NCI-H526 treated with DMSO at 0.1 percent for 48 hours (cell line): ENCODE measurements at regions not wholly inside any gene's neighbourhood (a gene's known extent, or its start where the extent isn't known, plus 50 kb on each side); places are given as distances from the start of the nearest gene placed in this dataset.

Experiments used
- DNase-seq: peaks from one replicate; lab custom pipeline; 2025; lab: John Stamatoyannopoulos, UW

DNA sequence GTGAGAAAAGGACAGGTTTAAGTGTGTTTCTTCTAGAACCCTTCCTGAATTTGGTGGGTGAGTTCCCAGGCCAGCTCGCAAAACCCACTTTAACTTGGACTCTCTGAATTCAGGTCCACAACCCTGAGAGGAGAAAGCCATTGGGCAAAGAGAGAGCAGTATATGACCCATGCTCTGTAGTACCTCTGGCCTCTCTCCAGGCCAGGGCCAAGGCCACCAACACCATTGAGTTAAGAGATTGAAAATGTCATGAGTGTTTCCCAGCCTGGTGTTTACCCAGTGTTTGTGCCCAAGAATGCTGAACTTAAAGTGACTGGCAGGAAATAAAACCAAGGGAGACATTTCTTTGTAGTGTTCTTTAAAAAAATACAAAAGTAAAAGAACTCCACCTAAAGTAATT, 410.4 kb upstream of the CDH5 start:
- no peak for DNase-seq

DNA sequence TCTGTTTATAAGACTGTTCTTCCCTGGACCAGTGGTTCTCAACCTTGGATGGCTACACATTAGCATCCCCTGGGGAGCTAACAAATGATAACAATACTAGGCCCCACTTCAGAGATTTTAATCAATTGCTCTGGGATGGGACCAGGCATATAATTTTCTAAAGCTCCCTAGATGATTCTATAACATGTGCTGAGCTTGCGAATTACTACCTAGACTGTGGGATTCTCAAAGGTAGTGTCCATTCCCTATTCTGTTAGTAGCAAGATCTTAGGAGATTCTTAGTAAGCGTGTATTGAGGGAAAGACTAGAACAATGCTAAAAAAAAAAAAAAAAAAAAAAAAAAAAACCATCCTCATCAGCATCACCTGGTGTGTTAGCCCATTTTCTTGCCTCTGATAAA, 412.0 kb upstream of the CDH5 start:
- no peak for DNase-seq

GRCh38 chr16:65950211-65950610, 416.3 kb upstream of the CDH5 start:
- DNase-seq: no peak

DNA sequence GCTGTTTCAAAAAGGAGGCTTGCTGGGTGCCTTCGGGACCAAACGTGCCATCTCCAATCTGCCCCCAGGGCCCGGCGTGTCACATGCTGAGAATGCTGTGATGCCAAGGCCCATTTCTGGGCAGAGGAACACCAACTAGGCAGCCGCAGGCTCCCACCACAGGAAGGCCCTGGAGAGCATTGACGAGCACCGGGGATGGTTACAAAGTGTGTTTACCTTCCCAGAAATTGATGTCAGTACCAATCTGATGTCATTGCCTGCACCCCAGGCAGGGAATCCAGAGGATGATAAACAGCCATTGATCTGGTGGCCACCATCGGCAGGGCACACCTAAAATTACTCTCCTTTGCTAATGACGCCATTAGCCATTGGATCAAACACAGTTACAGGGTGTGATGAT, 418.1 kb upstream of the CDH5 start:
- DNase-seq: no peak

DNA sequence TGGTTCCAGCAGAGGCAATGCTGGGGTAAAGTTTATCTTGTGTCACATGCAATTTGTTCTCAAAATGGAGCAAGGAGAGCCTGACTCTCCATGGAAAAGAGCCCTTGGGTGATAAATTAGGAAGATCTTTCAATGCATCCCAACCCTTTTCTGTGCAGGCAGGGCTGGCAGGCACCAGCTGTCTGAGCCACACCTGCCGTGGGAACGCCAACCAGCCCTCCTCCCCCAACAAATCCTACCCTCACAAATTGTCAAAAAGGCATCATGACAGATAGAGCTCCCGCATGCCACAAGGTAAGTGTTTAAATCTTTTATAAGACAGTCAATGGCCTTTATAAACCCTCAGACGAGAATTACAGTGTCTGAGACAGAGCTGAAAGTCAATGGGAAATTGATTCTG, 418.5 kb upstream of the CDH5 start:
- DNase-seq: no peak

DNA sequence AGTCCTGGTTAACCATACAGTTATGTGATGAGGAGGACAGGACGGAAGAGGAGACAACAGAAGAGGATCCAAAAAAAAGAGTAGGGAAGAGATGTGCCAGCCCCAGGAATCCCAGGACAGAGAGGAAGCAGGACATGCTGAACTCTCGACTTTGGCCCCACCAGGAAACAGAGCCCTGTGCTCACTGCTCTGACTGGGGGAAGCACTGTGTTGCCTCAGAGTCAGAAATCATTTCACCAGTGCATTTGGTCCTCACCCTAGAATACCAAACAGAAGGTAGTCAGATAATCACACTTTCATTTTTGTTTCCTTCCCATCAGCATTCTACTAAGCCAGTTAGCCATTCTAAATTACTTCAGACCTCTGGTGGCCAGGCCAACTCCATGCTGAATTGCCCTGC, 421.0 kb upstream of the CDH5 start:
- no peak for DNase-seq

DNA sequence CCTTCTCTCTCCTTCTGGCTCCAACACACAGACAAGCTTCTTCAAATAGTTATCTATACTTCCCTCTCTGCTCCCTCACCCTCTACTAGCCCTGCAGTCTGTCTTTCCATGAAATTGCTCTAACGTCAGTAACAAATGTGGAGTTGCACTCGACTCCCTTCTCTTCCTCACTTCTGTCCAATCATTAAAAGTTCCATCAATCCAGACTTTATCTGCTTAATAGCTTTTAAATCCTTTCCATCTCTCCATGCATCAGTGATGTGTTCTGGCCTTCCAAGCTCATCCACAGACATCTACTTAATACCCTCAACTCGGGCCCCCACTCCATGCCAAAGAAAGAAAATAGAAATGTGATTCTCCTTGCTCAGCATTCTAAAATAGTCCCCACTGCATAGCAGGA, 422.1 kb upstream of the CDH5 start:
- DNase-seq: no peak

- no peak for DNase-seq
Observed at GRCh38 chr16:65940711-65941110, 425.8 kb upstream of the CDH5 start.

DNA sequence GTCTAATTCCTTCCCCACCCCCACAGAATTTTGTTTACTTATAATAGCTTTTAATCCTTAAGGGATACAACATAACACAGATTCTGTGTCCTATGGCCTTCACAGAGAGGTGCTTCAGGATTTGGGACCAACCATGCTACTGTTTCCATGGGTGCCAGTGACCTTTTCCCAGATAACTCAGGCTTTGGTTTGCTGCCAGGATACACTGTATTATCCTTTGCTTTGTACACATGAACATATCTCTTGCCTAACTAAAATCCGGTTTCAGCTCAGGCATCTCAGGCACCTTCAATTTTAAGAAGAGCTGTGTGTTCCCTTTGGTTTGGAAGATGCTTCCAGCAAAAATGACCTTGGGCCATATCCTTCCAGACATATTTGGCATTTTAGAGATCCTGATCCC, 428.4 kb upstream of the CDH5 start:
- no peak for DNase-seq

DNA sequence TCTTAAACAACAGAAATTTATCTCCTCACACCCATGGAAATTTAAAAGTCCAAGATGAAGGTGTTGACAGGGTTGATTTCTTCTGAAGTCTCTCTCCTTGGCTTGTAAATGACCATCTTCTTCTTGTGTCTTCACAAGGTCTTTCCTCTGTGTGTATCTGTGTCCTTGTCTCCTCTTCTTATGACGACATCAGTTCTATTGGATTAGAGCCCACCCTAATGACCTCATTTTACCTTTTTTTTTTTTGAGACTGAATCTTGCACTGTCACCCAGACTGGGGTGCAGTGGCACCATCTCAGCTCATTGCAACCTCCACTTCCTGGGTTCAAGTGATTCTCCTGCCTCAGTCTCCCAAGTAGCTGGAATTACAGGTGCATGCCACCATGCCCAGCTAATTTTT, 429.0 kb upstream of the CDH5 start:
- no peak for DNase-seq

DNA sequence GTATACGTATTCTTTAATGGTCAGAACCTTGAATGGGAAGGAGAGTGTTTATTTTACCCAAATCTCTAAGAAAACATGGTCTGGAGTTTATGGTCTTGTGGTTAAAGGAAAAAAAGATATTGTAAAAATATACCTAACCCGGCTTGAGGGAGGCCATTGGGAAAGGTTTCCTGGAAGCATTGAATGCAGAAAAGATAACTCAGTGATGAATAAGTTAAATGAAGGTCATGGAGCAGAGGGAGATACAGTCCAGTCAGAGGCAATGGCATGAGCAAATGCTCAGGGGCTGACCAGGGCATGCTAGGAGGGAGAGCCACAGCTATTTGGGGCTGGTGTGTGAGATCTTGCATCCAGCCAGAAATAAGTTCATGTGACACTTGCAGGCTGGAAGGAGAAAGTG, 430.4 kb upstream of the CDH5 start:
- DNase-seq: no peak

DNA sequence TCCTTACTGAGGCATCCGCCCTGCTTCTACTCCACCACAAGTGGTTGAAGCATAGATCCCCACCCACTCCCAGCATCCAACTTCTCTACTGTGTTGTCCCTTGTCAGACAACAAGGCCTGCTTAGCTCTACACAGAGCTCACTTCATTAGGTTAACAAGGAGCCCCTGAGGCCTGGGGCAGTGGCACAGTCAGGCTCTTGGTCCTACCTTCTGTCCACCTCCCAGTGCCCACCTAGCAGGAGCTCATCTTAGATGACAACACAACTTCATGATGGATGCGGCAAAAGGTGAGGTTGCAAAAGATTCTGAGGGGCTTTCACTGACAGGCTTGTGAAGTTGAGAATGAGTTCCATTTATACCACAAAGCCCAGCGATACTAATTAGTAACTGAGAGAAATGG, 432.0 kb upstream of the CDH5 start:
- DNase-seq: no peak

DNA sequence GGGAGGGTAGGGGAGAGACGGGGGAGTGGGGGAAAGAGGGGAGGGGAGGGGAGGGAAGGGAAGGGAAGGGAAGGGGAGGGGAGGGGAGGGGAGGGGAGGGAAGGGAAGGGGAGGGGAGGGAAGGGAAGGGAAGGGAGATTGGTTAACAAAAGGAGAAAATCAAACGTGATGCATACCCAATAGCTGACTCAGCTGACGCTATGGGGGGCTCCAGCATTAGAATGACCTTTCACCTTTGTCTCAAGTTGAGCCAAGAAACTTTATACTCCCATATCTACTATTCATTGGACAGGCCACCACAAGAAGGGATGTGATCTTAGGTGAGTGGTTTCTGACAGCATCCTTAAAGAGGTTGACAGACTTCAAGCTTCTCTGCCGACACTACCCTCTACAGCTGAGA, 432.8 kb upstream of the CDH5 start:
- no peak for DNase-seq

DNA sequence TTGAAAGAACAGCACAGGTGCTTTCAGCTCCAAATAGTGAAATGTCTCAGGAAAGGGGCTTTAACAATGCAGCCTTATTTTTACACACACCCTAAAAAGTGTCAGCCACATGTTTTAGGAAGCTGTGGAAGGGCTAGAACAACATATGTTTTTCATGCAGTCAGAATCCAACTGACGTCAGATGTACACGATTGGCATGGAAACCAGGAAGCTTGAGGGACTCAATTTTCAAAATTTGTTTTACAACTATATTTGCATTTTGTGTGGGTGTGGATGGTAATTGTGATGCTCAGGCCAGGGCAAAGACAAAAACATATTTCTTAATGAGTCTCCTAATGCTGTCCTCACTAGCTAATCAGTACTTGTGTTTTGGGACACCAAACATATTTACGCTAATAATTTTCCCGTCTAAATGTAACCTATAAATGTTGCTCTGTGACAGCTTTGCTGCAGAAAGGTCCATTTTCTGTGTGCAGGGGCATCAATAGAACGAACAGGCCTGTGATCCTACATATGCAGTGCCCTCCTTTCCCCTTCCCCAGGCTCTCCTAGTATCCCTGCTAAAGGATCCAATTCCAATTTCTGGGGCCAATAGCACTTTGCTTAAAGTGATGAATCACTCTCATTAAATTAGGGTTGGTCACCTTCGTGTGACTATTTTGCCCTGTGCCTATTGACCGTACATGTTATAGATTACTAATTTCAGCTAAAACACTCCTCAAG, 434.0 kb upstream of the CDH5 start:
- no peak for DNase-seq

DNA sequence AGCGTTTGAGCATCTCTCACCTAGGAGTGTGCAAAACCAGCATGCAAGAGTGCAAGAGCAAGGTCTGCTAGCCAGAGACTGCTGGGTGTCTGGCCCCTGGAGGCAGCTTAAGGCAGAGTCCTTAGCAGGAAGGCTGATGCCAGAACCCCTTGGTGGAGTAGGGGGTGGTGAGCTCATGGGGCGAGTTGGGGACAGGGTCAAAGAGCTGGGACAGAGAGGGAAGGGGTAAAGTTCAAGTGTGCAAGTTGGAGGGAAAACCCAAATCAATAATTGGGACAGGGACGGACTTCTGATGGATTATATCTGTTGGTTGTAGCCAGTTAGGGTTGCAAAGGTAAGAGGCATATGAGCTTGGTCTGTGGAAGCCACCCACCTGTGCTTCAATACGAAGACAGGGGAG, 443.6 kb upstream of the CDH5 start:
- no peak for DNase-seq

DNA sequence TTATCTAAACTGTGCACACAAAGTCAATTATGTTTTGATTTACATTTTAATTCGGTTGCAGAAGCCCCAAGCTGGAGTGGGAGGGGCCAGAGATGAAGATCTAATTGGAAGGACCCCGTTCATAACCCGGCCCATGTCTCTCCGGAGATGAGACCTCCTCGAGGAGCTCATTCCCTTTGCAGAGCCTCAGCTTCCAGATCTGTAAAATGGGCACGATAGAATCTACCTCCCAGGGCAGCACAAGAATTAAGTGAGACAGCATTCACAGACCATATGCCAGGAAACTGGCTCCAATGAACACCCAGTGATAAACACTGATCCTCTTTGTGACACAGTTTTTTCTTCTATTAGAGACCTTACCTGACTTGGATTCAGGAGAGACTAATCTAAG, 446.5 kb upstream of the CDH5 start:
- no peak for DNase-seq

DNA sequence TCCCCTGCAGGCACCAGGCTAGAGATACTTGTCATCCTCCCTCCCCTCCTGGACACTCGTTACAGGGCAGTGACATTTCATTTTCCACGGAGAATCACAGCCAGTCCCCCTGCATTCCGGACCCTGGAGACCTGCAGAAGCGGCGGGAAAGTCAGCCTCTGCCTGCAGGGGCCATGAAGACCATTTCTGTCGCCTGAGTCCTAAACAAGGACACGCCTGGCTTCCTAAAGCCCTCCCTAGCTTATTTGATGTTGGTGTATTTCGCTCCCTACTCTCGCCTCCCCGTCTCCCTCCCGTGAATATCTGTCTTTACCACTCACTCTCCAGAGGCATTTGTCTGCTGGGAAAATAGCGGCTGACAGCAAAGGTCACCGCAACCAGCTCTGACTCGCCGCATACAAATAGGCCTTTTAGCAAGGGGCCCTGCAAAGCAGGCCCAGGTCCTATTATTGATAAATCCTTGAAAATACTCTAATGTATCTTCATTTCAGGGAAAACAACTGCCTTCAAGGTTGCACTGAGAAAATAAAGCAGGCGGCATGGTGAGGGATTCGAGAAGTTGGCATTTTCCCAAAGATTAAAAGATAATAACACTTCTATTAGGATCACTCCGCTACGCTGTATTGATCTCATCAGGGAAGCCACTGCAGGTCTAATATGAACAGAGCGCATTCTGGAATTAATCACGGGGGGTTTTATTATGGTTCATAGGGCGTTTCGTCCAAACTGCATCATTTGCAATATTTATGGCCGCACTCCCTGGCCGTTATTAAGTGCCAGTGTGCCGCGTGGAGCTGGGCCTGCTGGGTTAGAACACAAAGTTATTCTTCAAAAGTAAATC, 447.1 kb upstream of the CDH5 start:
- DNase-seq: no peak

- DNase-seq: no peak
Observed at GRCh38 chr16:65917466-65917865, 449.0 kb upstream of the CDH5 start.

DNA sequence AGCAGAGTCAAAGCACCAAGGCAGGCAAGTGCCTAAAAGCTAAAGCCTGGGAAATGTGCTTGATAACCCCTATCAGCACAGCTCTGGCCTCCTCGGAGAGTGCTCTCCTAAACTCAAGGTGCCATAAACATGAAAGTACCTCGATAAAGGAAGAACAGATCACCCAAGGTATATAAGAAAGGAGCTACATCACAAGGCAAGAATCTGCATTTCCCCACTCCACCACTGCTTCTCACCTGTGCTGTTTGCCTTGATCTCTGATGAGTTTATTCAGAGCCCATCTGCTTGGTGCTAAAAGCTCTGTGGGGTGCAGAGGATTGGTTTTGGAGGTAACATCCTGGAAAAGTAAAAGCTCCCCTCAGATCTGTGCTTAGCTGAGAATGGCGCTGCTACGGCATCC, 449.5 kb upstream of the CDH5 start:
- DNase-seq: no peak

DNA sequence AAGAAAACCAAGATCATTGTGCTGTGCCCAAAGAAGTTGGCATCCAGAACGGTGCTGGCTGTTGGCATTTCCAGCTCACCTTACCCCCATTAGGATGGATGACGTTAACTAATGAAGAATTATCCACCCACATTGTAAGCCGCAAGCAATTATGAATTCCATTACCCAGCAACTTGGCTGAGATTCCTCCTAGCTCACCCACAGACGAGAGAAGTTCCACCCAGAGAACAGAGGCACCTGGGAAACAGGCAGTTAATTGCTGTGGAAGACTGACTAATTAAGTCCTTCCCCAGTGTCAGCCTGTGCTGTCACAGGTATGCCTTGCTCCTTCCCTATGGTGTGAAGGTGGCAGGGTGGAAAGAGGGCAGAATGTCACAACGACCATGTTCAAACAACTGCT, 456.2 kb upstream of the CDH5 start:
- DNase-seq: no peak

DNA sequence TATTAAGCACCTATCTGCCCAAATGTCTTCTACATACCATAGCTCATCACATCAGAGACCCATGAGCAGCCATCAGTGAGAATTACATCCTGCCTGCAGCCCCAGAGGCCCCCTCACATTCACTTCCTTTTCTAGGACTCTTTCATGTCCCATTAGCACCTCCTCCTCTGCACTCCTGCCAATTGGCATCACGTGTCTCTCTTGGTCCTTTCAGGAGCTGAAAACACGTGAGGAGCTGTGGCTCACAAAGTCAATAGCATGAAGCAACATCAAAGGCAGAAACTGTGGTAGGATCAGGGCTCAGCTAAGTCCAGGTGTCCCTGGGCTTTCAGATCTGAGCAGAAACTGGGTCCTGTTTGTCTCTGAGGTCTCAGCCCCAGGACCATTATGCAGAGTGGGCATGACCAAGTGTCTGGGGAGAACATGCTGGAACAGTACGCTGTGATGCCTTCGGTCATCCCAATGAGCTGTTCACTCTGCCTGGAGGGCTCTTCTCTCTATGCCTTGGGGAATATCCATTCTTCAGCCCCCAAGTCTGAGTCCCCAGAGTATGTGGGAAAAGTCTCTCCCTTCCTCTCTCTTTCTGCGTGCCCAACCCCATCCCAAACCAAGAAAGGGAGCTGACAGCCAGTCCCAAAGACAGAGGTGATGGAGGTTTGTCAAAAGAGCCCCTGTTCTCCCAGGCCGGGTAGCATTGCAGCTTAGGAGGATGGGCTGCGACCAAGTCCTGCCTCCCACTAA, 457.0 kb upstream of the CDH5 start:
- no peak for DNase-seq

GRCh38 chr16:65908568-65908967, 457.9 kb upstream of the CDH5 start:
- DNase-seq: no peak

GRCh38 chr16:65905331-65905730, 461.2 kb upstream of the CDH5 start:
- DNase-seq: no peak
